ENCODE measurements at regions not wholly inside any gene's neighbourhood (a gene's known extent, or its start where the extent isn't known, plus 50 kb on each side); places are given as distances from the start of the nearest gene placed in this dataset.

DNA sequence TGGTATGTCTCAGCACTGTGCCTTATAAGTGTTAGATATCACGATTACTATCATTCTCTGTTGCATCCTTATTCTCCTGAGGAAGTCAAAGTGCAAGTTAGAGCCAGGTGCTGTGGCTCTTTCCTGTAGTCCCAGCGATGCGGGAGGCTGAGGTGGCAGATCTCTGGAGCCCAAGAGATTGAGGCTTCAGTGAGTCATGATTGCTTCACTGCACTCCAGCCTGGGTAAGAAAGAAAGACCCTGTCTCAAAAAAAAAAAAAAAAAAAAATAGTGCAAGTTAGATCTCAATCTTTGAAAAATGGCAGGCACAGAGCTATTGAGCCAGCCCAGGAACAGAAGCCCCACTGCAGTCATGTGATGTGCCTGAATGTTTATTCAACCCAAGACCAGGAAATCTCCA, 147.8 kb upstream of the POGK start:
- no peak for DNase-seq
- Histone ChIP-seq H3K36me3 (no peaks in the 10 kb centered on the region), H3K27ac (no peak overlapping the region), H3K27me3 (replicated peaks in 1 of 7) (peaks cover 0 to 15% (median 0%) of the 10 kb centered on the region in 7 donors), H3K4me1 (no peaks in the 10 kb centered on the region), H3K4me3 (no peak overlapping the region), H3K9me3 (peaks cover 0 to 3% (median 0%) of the 10 kb centered on the region in 8 donors)
- WGBS, 5 donors, result 71 to 92% (median 88%) methylated on average over 3 of the region's 3 CpGs
- intact Hi-C loops (cut with DNase I; ENCODE audit: low total_unique reads), result no loop called here
- TF ChIP-seq POLR2AphosphoS5 (IDR thresholded peaks at IDR 0.05) (no peak), POLR2A (IDR thresholded peaks at IDR 0.05) (no peak)
- TF ChIP-seq, protein P1, sequence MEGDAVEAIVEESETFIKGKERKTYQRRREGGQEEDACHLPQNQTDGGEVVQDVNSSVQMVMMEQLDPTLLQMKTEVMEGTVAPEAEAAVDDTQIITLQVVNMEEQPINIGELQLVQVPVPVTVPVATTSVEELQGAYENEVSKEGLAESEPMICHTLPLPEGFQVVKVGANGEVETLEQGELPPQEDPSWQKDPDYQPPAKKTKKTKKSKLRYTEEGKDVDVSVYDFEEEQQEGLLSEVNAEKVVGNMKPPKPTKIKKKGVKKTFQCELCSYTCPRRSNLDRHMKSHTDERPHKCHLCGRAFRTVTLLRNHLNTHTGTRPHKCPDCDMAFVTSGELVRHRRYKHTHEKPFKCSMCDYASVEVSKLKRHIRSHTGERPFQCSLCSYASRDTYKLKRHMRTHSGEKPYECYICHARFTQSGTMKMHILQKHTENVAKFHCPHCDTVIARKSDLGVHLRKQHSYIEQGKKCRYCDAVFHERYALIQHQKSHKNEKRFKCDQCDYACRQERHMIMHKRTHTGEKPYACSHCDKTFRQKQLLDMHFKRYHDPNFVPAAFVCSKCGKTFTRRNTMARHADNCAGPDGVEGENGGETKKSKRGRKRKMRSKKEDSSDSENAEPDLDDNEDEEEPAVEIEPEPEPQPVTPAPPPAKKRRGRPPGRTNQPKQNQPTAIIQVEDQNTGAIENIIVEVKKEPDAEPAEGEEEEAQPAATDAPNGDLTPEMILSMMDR (IDR thresholded peaks at IDR 0.05 in 8 of 11, conservative IDR thresholded peaks at IDR 0.05 in 3 of 11), result no peak

DNA sequence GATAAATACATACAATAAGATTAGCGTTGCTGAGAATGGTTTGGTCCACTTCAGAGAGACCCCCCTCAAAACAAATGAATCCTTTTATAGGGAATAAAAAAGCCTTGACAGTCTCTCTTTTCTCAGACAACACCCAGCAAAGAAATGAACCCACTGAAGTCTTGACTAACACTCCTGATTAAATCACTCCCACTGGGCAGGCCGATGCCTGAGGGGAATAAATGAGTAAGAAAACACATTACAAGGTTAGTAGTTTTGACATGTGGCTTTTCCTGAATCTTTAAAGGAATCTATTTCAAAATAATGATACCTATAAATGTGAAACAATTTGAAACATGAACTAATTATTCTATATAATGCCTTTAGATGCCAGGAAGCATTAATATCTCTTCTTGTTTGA, 146.9 kb upstream of the POGK start:
- intact Hi-C loops (cut with DNase I; ENCODE audit: low total_unique reads), result no loop called here
- no peak for DNase-seq
- Histone ChIP-seq H3K27me3 (replicated peaks in 1 of 7) (peaks cover 0 to 15% (median 0%) of the 10 kb centered on the region in 7 donors), H3K9me3 (no peaks in the 10 kb centered on the region), H3K4me1 (no peaks in the 10 kb centered on the region), H3K27ac (no peak overlapping the region), H3K4me3 (no peak overlapping the region), H3K36me3 (no peaks in the 10 kb centered on the region)
- TF ChIP-seq POLR2AphosphoS5 (IDR thresholded peaks at IDR 0.05) (no peak), POLR2A (IDR thresholded peaks at IDR 0.05) (no peak)
- TF ChIP-seq, protein P1 (IDR thresholded peaks at IDR 0.05 in 8 of 11, conservative IDR thresholded peaks at IDR 0.05 in 3 of 11), result no peak
- WGBS, 5 donors, result 70 to 85% (median 83%) methylated on average over 2 of the region's 2 CpGs

DNA sequence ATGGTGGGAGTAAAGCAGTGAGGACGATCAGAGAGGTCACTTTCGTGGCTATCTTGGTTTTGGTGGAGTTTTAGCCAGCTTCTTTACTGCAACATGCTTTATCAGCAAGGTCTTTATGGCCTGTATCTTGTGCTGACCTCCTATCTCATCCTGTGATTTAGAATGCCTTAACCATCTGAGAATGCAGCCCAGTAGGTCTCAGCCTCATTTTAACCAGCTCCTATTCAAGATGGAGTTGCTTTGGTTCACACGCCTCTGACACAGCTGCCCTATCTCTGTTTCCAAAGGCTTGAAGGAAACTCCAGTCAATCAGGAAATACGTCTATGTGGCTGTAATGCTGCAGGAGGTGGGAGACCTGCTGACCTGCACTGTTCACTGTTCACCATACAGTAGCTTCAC, 146.1 kb upstream of the POGK start:
- WGBS, 5 donors, result 60 to 82% (median 79%) methylated on average over 4 of the region's 4 CpGs
- DNase-seq, result no peak
- H3K36me3 ChIP-seq, result no peaks in the 10 kb centered on the region
- H3K4me1 ChIP-seq, result no peaks in the 10 kb centered on the region
- no peaks in the 10 kb centered on the region for H3K9me3 ChIP-seq
- intact Hi-C loops (cut with DNase I; ENCODE audit: low total_unique reads), result no loop called here
- H3K27me3 ChIP-seq (replicated peaks in 1 of 7), result peaks cover 0 to 15% (median 0%) of the 10 kb centered on the region in 7 donors
- H3K27ac ChIP-seq, result no peak overlapping the region
- no peak overlapping the region for H3K4me3 ChIP-seq
- TF ChIP-seq POLR2A (IDR thresholded peaks at IDR 0.05) (no peak), POLR2AphosphoS5 (IDR thresholded peaks at IDR 0.05) (no peak)
- TF ChIP-seq, protein P1 (IDR thresholded peaks at IDR 0.05 in 8 of 11, conservative IDR thresholded peaks at IDR 0.05 in 3 of 11), result no peak

DNA sequence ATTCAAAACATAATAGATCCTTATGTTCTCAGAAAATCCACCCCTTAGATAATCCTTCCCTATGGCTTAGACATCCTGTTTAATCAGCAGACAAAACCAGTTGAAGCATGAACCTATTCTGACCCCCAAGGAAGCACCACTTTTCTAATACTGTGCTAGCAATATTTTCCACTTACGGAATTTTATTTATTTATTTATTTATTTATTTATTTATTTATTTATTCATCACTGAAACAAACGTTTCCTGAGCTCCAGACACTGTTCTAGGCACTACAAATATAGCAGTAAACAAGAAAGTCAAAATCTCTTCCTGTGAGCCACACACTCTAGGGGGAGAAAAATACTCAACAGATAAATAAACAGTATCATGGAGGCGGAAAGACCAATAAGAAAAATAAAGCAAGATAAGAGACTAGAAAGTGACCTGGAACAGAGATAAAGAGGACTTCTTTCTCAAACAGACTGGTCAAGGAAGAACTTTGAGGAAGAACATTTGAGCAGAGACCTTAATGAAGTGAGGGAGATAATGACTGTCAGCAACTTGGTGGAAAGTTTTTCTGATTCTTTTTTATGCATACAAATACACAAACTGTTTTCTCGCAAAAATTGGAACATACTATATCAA, 145.5 kb upstream of the POGK start:
- WGBS, 5 donors, result 55 to 72% (median 63%) methylated on average over 4 of the region's 4 CpGs
- peaks cover 0 to 15% (median 0%) of the 10 kb centered on the region in 7 donors for H3K27me3 ChIP-seq (replicated peaks in 1 of 7)

More for the DNA sequence above, 145.5 kb upstream of the POGK start:
- no peak overlapping the region for H3K4me3 ChIP-seq
- TF ChIP-seq POLR2AphosphoS5 (IDR thresholded peaks at IDR 0.05), result no peak
- TF ChIP-seq, protein P1 (IDR thresholded peaks at IDR 0.05 in 8 of 11, conservative IDR thresholded peaks at IDR 0.05 in 3 of 11), result no peak
- no peak for TF ChIP-seq POLR2A (IDR thresholded peaks at IDR 0.05)
- H3K27ac ChIP-seq, result no peak overlapping the region
- H3K4me1 ChIP-seq, result no peaks in the 10 kb centered on the region
- H3K36me3 ChIP-seq, result no peaks in the 10 kb centered on the region
- H3K9me3 ChIP-seq, result no peaks in the 10 kb centered on the region
- no peak for DNase-seq
- intact Hi-C loops (cut with DNase I; ENCODE audit: low total_unique reads), result no loop called here
